CD14-positive monocyte (primary cell): ENCODE measurements at regions not wholly inside any gene's neighbourhood (a gene's known extent, or its start where the extent isn't known, plus 50 kb on each side); places are given as distances from the start of the nearest gene placed in this dataset.

Experiments used
- DNase-seq, 3 donors: peaks; one replicate each; pipeline ENCODE4 v3.0.0-alpha.2; 2011 to 2022
- H2AFZ ChIP-seq: 2 replicates; pipeline ENCODE4 v1.6.0; 2012; ENCODE audit warnings: mild to moderate bottlenecking, low read depth, low read length, inconsistent platforms; ENCODE audit not compliant: insufficient read depth, poor library complexity, severe bottlenecking
- H3K27ac ChIP-seq, 2 donors: 1 replicate in 1 of 2; 2 replicates in 1 of 2; pipeline ENCODE4 v1.5.1; 2012 to 2013; ENCODE audit warnings: low read length in 2 of 2, control low read depth in 1 of 2, inconsistent platforms in 1 of 2, low read depth in 1 of 2, mild to moderate bottlenecking in 1 of 2
- H3K27me3 ChIP-seq, 2 donors: one replicate each; pipeline versions ENCODE4 v1.6.0 to v1.6.1; 2011 to 2013; ENCODE audit warnings: low read length in 2 of 2; ENCODE audit not compliant: control insufficient read depth in 2 of 2, insufficient read depth in 2 of 2
- H3K36me3 ChIP-seq, 2 donors: replicated peaks in 1 of 2; 1 replicate in 1 of 2; 2 replicates in 1 of 2; pipeline versions ENCODE4 v1.5.1 to v1.6.1; 2012 to 2013; ENCODE audit warnings: low read length in 2 of 2, control low read depth in 1 of 2, inconsistent platforms in 1 of 2, mild to moderate bottlenecking in 1 of 2; ENCODE audit not compliant: insufficient read depth in 2 of 2, control insufficient read depth in 1 of 2
- H3K4me1 ChIP-seq, 2 donors: 1 replicate in 1 of 2; 2 replicates in 1 of 2; pipeline versions ENCODE4 v1.5.1 to v1.6.1; 2012 to 2013; ENCODE audit warnings: low read length in 2 of 2, control low read depth in 1 of 2, inconsistent platforms in 1 of 2, mild to moderate bottlenecking in 1 of 2, moderate library complexity in 1 of 2; ENCODE audit not compliant: insufficient read depth in 2 of 2, control insufficient read depth in 1 of 2
- H3K4me2 ChIP-seq: replicated peaks from 2 replicates; pipeline ENCODE3; 2012; ENCODE audit warnings: low read length, moderate library complexity, mild to moderate bottlenecking; ENCODE audit not compliant: poor library complexity, severe bottlenecking; ENCODE audit errors: extremely low read depth
- H3K4me3 ChIP-seq, 3 experiments: fragments of 200-600 bp in 1 of 3; sonication (generic) in 1 of 3; replicated peaks in 1 of 3; 1 replicate in 2 of 3; 2 replicates in 1 of 3; pipeline ENCODE4 v1.5.1; 2011 to 2013; ENCODE audit warnings: low read length in 3 of 3, mild to moderate bottlenecking in 3 of 3, control low read depth in 2 of 3, low read depth in 2 of 3, inconsistent platforms in 1 of 3, moderate library complexity in 1 of 3
- H3K79me2 ChIP-seq: 2 replicates; pipeline ENCODE4 v1.6.0; 2012; ENCODE audit warnings: mild to moderate bottlenecking, control low read depth, inconsistent platforms, low read length, moderate library complexity; ENCODE audit not compliant: insufficient read depth
- H3K9ac ChIP-seq: 2 replicates; pipeline ENCODE4 v1.6.0; 2017; ENCODE audit warnings: low read length, mild to moderate bottlenecking; ENCODE audit not compliant: insufficient read depth, poor library complexity, severe bottlenecking
- H3K9me3 ChIP-seq, 2 donors: replicated peaks in 1 of 2; 1 replicate in 1 of 2; 2 replicates in 1 of 2; pipeline versions ENCODE4 v1.5.1 to v1.6.1; 2012 to 2013; ENCODE audit warnings: low read length in 2 of 2, control low read depth in 1 of 2; ENCODE audit not compliant: control insufficient read depth in 1 of 2, insufficient read depth in 1 of 2
- H4K20me1 ChIP-seq: 2 replicates; pipeline ENCODE4 v1.6.0; 2012; ENCODE audit warnings: mild to moderate bottlenecking, low read length, control low read depth, moderate library complexity; ENCODE audit not compliant: insufficient read depth
- H3K27ac Mint-ChIP-seq, 7 donors: one replicate each; pipeline ENCODE4 v1.8.0; 2020; ENCODE audit warnings: mild to moderate bottlenecking in 7 of 7, mixed read lengths in 7 of 7, moderate library complexity in 6 of 7, inconsistent platforms in 2 of 7
- H3K27me3 Mint-ChIP-seq, 3 donors: one replicate each; pipeline ENCODE4 v1.8.0; 2021 to 2022; ENCODE audit warnings: low read depth in 3 of 3, mild to moderate bottlenecking in 3 of 3, mixed read lengths in 3 of 3, moderate library complexity in 3 of 3, inconsistent platforms in 1 of 3
- H3K36me3 Mint-ChIP-seq, 2 donors: one replicate each; pipeline ENCODE4 v1.8.0; 2020; ENCODE audit warnings: mixed read lengths in 2 of 2, inconsistent platforms in 1 of 2, mild to moderate bottlenecking in 1 of 2
- H3K4me1 Mint-ChIP-seq: one replicate; pipeline ENCODE4 v1.8.0; 2020; ENCODE audit warnings: mild to moderate bottlenecking, mixed read lengths
- H3K4me3 Mint-ChIP-seq, 2 donors: one replicate each; pipeline ENCODE4 v1.8.0; 2020; ENCODE audit warnings: mild to moderate bottlenecking in 2 of 2, mixed read lengths in 2 of 2, moderate library complexity in 1 of 2
- H3K9me3 Mint-ChIP-seq, 7 donors: one replicate each; pipeline ENCODE4 v1.8.0; 2020 to 2022; ENCODE audit warnings: mixed read lengths in 7 of 7, mild to moderate bottlenecking in 6 of 7, moderate library complexity in 6 of 7, inconsistent platforms in 2 of 7
- WGBS: methylation state at CpG from one replicate; pipeline ENCODE4 v1.1.5; 2013; ENCODE audit warnings: missing lambda C conversion rate; ENCODE audit not compliant: insufficient coverage; 5-methylcytosine and 5-hydroxymethylcytosine counted together
- intact Hi-C, 2 donors: fragments of 100-400 bp; cut with micrococcal nuclease; formaldehyde crosslinking; loops; one replicate each; pipeline versions ENCODE4 v1.15.0 to v1.15.1; 2023
- TF ChIP-seq, protein P1 (sequence below): fragments of 200-600 bp; IDR thresholded peaks from one replicate; pipeline ENCODE4 v1.8.0; 2022; ENCODE audit warnings: antibody characterized with exemption, mild to moderate bottlenecking

DNA sequence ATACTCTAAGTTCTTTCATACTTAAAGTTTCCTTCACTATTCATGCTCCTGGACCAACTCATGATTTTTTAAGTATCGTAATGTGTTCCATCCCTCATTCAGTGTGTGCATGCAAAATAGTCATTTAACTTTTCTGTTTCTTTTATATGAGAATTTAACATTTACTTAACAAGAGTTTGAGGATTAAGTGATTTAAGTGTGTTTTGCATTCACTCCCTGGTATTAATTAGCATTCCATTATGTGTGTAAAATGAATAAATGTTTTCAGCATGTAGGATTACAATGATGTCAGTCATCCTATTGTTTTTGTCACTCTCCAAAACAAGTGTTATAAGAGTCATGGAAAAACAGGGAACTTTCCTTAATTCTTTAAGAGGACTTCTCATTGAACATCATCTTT lies 457.7 kb downstream of the IPMK start:
- no peak for DNase-seq
- TF ChIP-seq, protein P1, sequence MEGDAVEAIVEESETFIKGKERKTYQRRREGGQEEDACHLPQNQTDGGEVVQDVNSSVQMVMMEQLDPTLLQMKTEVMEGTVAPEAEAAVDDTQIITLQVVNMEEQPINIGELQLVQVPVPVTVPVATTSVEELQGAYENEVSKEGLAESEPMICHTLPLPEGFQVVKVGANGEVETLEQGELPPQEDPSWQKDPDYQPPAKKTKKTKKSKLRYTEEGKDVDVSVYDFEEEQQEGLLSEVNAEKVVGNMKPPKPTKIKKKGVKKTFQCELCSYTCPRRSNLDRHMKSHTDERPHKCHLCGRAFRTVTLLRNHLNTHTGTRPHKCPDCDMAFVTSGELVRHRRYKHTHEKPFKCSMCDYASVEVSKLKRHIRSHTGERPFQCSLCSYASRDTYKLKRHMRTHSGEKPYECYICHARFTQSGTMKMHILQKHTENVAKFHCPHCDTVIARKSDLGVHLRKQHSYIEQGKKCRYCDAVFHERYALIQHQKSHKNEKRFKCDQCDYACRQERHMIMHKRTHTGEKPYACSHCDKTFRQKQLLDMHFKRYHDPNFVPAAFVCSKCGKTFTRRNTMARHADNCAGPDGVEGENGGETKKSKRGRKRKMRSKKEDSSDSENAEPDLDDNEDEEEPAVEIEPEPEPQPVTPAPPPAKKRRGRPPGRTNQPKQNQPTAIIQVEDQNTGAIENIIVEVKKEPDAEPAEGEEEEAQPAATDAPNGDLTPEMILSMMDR, result no peak
- Mint-ChIP-seq H3K27ac (no peak overlapping the region), H3K9me3 (peaks cover 0 to 6% (median 0%) of the 10 kb centered on the region in 7 donors), H3K4me3 (no peak overlapping the region), H3K36me3 (no peaks in the 10 kb centered on the region), H3K4me1 (no peaks in the 10 kb centered on the region), H3K27me3 (no peaks in the 10 kb centered on the region)
- intact Hi-C loops, result no loop called here
- WGBS, result no CpG with 5 or more reads among the region's 1 CpG
- Histone ChIP-seq H3K4me3 (no peak overlapping the region), H3K27ac (no peak overlapping the region), H3K36me3 (no peaks in the 10 kb centered on the region), H3K4me1 (no peaks in the 10 kb centered on the region), H3K27me3 (no peaks in the 10 kb centered on the region), H4K20me1 (no peaks in the 10 kb centered on the region), H3K9me3 (no peaks in the 10 kb centered on the region), H2AFZ (no peak overlapping the region), H3K4me2 (no peak overlapping the region), H3K79me2 (no peaks in the 10 kb centered on the region), H3K9ac (no peak overlapping the region)

DNA sequence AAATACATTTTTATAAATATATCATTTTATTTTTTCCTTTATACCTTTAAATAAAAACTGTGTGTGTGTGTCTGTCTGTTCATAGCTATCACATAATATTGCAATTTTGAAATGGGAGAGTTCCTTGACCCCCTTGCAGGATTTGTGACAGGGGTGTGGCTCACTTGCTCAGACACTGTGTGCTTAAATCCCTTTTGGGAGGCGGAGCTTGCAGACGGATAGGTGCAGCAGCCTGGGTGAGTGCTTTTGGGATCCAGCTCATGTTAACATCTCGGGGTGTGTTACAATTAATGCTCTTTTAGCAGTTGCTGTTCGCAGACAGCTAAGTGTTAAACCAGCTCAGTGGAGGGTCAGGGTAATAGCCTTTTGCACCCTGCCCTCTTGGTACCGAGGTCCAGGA lies 459.8 kb downstream of the IPMK start:
- H3K4me3 Mint-ChIP-seq, result no peak overlapping the region
- 88% methylated on average over 4 of the region's 5 CpGs for WGBS
- DNase-seq, result no peak
- TF ChIP-seq, protein P1, result no peak
- H3K27ac Mint-ChIP-seq, result no peak overlapping the region
- no peaks in the 10 kb centered on the region for H3K9me3 ChIP-seq
- H3K4me3 ChIP-seq, result no peak overlapping the region
- H3K27ac ChIP-seq, result no peak overlapping the region
- H3K79me2 ChIP-seq, result no peaks in the 10 kb centered on the region
- H3K27me3 ChIP-seq, result no peaks in the 10 kb centered on the region
- H3K9ac ChIP-seq, result no peak overlapping the region
- H3K36me3 ChIP-seq, result no peaks in the 10 kb centered on the region
- intact Hi-C loops, result no loop called here
- no peaks in the 10 kb centered on the region for H3K4me1 Mint-ChIP-seq
- H3K4me2 ChIP-seq, result no peak overlapping the region
- no peaks in the 10 kb centered on the region for H3K4me1 ChIP-seq
- H3K27me3 Mint-ChIP-seq, result no peaks in the 10 kb centered on the region
- peaks cover 0 to 4% (median 2%) of the 10 kb centered on the region in 7 donors for H3K9me3 Mint-ChIP-seq
- H4K20me1 ChIP-seq, result no peaks in the 10 kb centered on the region
- no peaks in the 10 kb centered on the region for H3K36me3 Mint-ChIP-seq
- H2AFZ ChIP-seq, result no peak overlapping the region
